Suprapubic skin (tissue), 4 donors: ENCODE measurements at regions not wholly inside any gene's neighbourhood (a gene's known extent, or its start where the extent isn't known, plus 50 kb on each side); places are given as distances from the start of the nearest gene placed in this dataset.

ENCODE experiments used
- CTCF ChIP-seq, 2 donors: fragments of 200-600 bp in 1 of 2; fragments of 450-650 bp in 1 of 2; sonication (generic) in 1 of 2; IDR thresholded peaks; one replicate each; pipeline ENCODE4 v1.5.1; 2016 to 2019; ENCODE audit warnings: antibody characterized with exemption in 2 of 2, mild to moderate bottlenecking in 1 of 2, moderate library complexity in 1 of 2
- EP300 ChIP-seq: sonication (generic); formaldehyde crosslinking; IDR thresholded peaks from one replicate; pipeline ENCODE4 v1.6.1; 2017; ENCODE audit warnings: antibody characterized with exemption
- POLR2A ChIP-seq, 2 donors: fragments of 450-650 bp; IDR thresholded peaks; one replicate each; pipeline ENCODE4 v1.6.1; 2017; ENCODE audit warnings: antibody characterized with exemption in 2 of 2, mild to moderate bottlenecking in 2 of 2, moderate library complexity in 2 of 2
- POLR2AphosphoS5 ChIP-seq, 3 donors: sonication (generic); formaldehyde crosslinking; IDR thresholded peaks; one replicate each; pipeline ENCODE4 v1.6.1; 2017; ENCODE audit warnings: antibody characterized with exemption in 3 of 3

GRCh38 chr11:134524201-134524600, 112.2 kb upstream of the B3GAT1 start:
- TF ChIP-seq POLR2AphosphoS5 (IDR thresholded peaks at IDR 0.05) (no peak), CTCF (IDR thresholded peaks at IDR 0.05) (no peak), POLR2A (IDR thresholded peaks at IDR 0.05) (no peak), EP300 (no peak)
